ENCODE measurements at regions not wholly inside any gene's neighbourhood (a gene's known extent, or its start where the extent isn't known, plus 50 kb on each side); places are given as distances from the start of the nearest gene placed in this dataset.

DNA sequence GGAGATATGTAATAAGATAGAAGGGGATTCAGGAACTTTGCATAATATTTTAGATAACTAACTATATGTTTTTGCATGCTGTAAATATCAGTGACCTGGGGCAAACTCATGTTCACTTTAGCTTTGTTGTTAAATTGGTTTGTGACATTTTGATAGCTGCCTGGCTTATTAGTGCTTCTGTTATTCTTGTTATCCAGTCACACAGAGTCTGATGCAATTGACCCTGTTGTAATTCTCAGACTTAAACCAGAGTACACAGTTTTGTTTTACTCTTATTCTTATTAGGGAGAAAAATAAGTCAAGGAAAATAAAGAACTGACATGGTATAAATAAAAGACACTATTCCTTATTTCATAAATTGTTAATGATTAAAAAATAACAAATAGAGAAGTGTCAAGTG lies 516.7 kb upstream of the SLIT2 start:
- no peak overlapping the region for H3K4me3 ChIP-seq (ENCODE audit: control insufficient read depth, low read depth, low read length)
- no peak for DNase-seq (ENCODE audit: low read depth)
- TF ChIP-seq, protein P1, sequence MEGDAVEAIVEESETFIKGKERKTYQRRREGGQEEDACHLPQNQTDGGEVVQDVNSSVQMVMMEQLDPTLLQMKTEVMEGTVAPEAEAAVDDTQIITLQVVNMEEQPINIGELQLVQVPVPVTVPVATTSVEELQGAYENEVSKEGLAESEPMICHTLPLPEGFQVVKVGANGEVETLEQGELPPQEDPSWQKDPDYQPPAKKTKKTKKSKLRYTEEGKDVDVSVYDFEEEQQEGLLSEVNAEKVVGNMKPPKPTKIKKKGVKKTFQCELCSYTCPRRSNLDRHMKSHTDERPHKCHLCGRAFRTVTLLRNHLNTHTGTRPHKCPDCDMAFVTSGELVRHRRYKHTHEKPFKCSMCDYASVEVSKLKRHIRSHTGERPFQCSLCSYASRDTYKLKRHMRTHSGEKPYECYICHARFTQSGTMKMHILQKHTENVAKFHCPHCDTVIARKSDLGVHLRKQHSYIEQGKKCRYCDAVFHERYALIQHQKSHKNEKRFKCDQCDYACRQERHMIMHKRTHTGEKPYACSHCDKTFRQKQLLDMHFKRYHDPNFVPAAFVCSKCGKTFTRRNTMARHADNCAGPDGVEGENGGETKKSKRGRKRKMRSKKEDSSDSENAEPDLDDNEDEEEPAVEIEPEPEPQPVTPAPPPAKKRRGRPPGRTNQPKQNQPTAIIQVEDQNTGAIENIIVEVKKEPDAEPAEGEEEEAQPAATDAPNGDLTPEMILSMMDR (IDR thresholded peaks at IDR 0.05; ENCODE audit: control insufficient read depth, insufficient read depth, low read depth, low read length, missing control alignments) = no peak

DNA sequence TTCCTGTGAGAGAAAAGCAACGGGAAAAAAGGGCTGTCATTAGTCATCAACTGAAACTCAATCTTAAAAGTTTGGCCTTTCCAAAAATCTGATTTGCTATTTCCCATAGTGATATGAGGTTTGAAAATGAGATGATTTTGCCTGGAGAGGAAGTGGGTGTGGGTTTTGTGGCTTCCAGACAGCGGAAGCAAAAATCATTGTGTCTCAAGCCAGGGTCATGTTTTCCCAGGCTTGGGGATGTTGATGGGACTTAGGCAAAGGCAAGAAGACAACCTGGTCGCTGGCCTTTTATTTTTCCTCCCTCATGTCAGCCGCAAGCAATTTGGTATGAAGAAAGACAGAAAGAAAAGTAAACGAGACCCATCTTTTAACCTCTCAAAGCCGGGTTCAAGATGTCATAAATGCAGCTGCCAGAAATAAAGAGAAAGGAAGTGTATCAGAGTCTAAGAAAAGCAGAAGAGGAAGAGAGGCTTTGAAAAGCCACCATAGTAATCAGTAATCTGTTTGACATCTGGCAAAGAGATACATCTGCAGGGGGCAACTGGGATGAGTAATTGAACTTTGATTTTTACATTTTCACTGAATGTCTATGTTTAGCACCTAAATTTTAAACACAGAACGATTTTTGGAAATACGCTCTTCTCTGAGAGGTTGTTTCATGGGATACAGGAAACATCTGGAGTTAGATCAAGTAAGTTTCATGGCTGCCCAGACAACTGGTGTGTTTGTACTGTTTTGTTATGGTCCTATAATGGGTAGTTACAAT lies 521.6 kb upstream of the SLIT2 start:
- DNase-seq (ENCODE audit: low read depth) = no peak
- TF ChIP-seq, protein P1 (IDR thresholded peaks at IDR 0.05; ENCODE audit: control insufficient read depth, insufficient read depth, low read depth, low read length, missing control alignments) = no peak

GRCh38 chr4:19728773-19729172 lies 522.9 kb upstream of the SLIT2 start:
- TF ChIP-seq, protein P1 (IDR thresholded peaks at IDR 0.05; ENCODE audit: control insufficient read depth, insufficient read depth, low read depth, low read length, missing control alignments) = no peak
- no peak overlapping the region for H3K4me3 ChIP-seq (ENCODE audit: control insufficient read depth, low read depth, low read length)
- DNase-seq (ENCODE audit: low read depth) = no peak

More for the DNA sequence above, 521.6 kb upstream of the SLIT2 start:
- H3K4me3 ChIP-seq (ENCODE audit: control insufficient read depth, low read depth, low read length) = no peak overlapping the region

- no peak for DNase-seq (ENCODE audit: low read depth)
- TF ChIP-seq, protein P1 (IDR thresholded peaks at IDR 0.05; ENCODE audit: control insufficient read depth, insufficient read depth, low read depth, low read length, missing control alignments) = no peak
- H3K4me3 ChIP-seq (ENCODE audit: control insufficient read depth, low read depth, low read length) = no peak overlapping the region
Measured at GRCh38 chr4:19727141-19727540, 524.6 kb upstream of the SLIT2 start.

DNA sequence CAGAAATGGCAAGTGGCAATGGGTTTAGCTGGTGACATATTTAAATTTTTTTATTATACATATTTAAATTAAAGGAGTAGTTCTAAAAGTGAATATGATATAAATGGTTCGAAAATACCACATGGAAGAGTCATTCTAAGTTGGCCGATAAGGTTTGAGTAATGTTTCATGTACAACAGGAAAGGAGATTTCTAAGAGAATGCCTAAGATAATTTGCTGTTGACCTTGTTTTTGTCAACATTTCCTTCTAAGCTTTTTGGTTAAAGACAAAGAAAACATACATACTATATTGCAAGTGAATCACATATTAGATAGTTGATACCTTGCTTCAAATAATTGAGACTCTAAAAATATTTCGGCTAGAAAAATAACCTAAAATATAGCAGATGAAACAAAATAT lies 526.6 kb upstream of the SLIT2 start:
- DNase-seq (ENCODE audit: low read depth) = no peak
- H3K4me3 ChIP-seq (ENCODE audit: control insufficient read depth, low read depth, low read length) = no peak overlapping the region
- TF ChIP-seq, protein P1 (IDR thresholded peaks at IDR 0.05; ENCODE audit: control insufficient read depth, insufficient read depth, low read depth, low read length, missing control alignments) = no peak

DNA sequence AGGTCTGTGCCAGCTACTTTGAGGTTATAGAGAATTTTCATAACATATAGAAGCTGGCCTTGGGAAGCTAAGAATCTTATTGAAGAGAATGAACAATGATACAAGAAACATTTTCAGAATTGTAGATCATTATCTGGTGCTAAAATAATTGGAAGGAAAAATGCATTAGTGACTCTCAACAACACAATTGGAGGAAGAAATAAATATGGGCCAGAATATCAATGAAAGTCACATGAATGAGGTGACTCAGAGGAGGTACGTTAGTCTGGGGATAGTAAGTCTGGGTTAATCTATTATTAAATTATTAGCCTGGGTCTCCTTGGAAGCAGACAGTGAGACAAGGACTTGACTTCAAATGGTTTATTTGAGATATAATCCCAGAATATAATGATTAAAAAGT lies 529.3 kb upstream of the SLIT2 start:
- H3K4me3 ChIP-seq (ENCODE audit: control insufficient read depth, low read depth, low read length) = no peak overlapping the region
- TF ChIP-seq, protein P1 (IDR thresholded peaks at IDR 0.05; ENCODE audit: control insufficient read depth, insufficient read depth, low read depth, low read length, missing control alignments) = no peak
- no peak for DNase-seq (ENCODE audit: low read depth)
